Mucosa of rectum (tissue), 2 donors: ENCODE measurements at regions not wholly inside any gene's neighbourhood (a gene's known extent, or its start where the extent isn't known, plus 50 kb on each side); places are given as distances from the start of the nearest gene placed in this dataset.

ENCODE experiments used
- H3K27ac ChIP-seq, 2 donors: one replicate each; pipeline ENCODE4 v1.7.0; 2013; ENCODE audit warnings: inconsistent platforms in 2 of 2, low read depth in 2 of 2, low read length in 2 of 2
- H3K27me3 ChIP-seq, 2 donors: one replicate each; pipeline ENCODE4 v1.7.0; 2013; ENCODE audit warnings: low read length in 2 of 2; ENCODE audit not compliant: control insufficient read depth in 2 of 2, insufficient read depth in 2 of 2
- H3K36me3 ChIP-seq, 2 donors: one replicate each; pipeline ENCODE4 v1.7.0; 2013; ENCODE audit warnings: low read length in 2 of 2; ENCODE audit not compliant: control insufficient read depth in 2 of 2, insufficient read depth in 2 of 2
- H3K4me1 ChIP-seq, 2 donors: one replicate each; pipeline ENCODE4 v1.7.0; 2013; ENCODE audit warnings: low read length in 2 of 2, mild to moderate bottlenecking in 1 of 2; ENCODE audit not compliant: control insufficient read depth in 2 of 2, insufficient read depth in 2 of 2
- H3K4me3 ChIP-seq, 2 donors: one replicate each; pipeline ENCODE4 v1.7.0; 2013; ENCODE audit warnings: low read length in 2 of 2
- H3K9ac ChIP-seq, 2 donors: one replicate each; pipeline ENCODE4 v1.7.0; 2013; ENCODE audit warnings: low read length in 2 of 2, low read depth in 1 of 2, mild to moderate bottlenecking in 1 of 2
- H3K9me3 ChIP-seq, 2 donors: one replicate each; pipeline ENCODE4 v1.7.0; 2013; ENCODE audit warnings: low read length in 2 of 2; ENCODE audit not compliant: control insufficient read depth in 2 of 2
- donor health status: healthy.
- donor health status: Normal muscosa, but diverticular disease.

DNA sequence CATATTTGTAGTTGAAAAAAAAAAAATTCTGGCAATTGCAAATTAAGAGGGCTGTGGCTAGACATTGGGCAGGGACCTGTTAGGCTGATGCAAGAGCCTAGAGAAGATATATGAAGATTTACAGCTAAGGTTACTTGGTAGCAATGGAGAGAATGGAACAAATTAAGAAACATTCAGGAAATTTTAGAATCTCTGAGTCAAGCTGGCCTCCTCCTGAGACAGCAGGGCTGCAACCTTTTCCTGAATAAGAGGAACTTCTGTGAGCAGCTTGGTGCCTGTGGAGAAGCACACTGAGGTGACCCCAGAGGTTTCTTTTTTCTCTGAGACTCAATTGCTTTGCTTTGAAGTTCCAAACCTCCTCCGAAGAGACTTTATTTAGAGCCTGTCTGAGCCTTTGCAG lies 118.6 kb upstream of the LRATD1 start:
- Histone ChIP-seq H3K27me3 (no peaks in the 10 kb centered on the region), H3K4me3 (no peak overlapping the region), H3K9ac (no peak overlapping the region), H3K4me1 (no peaks in the 10 kb centered on the region), H3K9me3 (no peaks in the 10 kb centered on the region), H3K27ac (no peak overlapping the region), H3K36me3 (no peaks in the 10 kb centered on the region)

- Histone ChIP-seq H3K9me3 (no peaks in the 10 kb centered on the region), H3K36me3 (no peaks in the 10 kb centered on the region)
Measured at GRCh38 chr2:14516844-14517243, 115.7 kb upstream of the LRATD1 start.

GRCh38 chr2:14517731-14518130 lies 114.8 kb upstream of the LRATD1 start:
- H3K9ac ChIP-seq, result no peak overlapping the region
- no peaks in the 10 kb centered on the region for H3K36me3 ChIP-seq
- H3K4me1 ChIP-seq, result no peaks in the 10 kb centered on the region
- H3K4me3 ChIP-seq, result no peak overlapping the region
- no peaks in the 10 kb centered on the region for H3K9me3 ChIP-seq
- no peak overlapping the region for H3K27ac ChIP-seq
- H3K27me3 ChIP-seq, result no peaks in the 10 kb centered on the region

More at GRCh38 chr2:14516844-14517243, 115.7 kb upstream of the LRATD1 start:
- no peaks in the 10 kb centered on the region for H3K4me1 ChIP-seq
- no peak overlapping the region for H3K4me3 ChIP-seq
- no peak overlapping the region for H3K9ac ChIP-seq
- no peak overlapping the region for H3K27ac ChIP-seq
- no peaks in the 10 kb centered on the region for H3K27me3 ChIP-seq

DNA sequence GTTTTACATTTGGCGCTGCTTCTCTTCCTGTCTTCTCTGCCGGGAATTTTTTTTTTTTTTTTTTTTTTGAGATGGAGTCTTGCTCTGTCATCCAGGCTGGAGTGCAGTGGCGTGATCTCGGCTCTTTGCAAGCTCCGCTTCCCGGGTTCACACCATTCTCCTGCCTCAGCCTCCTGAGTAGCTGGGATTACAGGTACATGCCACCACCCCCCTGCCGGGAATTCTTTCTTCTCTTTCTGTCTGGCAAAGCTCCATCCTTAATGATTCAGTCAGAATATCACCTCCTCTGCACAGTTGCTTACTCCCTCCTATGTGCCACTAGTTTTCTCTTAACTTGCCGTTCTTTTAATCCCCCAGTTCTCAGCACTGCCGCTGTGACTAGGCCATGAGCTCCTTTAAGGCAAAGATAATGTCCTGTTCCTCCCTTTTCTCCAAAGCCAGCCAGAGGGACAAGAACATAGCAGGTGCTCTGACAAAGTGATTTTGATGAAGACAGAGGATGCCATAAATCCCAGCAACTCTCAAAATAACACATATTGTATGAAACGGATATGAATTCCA lies 112.1 kb upstream of the LRATD1 start:
- H3K27me3 ChIP-seq, result no peaks in the 10 kb centered on the region
- no peaks in the 10 kb centered on the region for H3K9me3 ChIP-seq
- H3K4me1 ChIP-seq, result no peaks in the 10 kb centered on the region
- H3K9ac ChIP-seq, result no peak overlapping the region
- H3K36me3 ChIP-seq, result no peaks in the 10 kb centered on the region
- H3K4me3 ChIP-seq, result no peak overlapping the region
- H3K27ac ChIP-seq, result no peak overlapping the region

GRCh38 chr2:14524041-14524802 lies 108.3 kb upstream of the LRATD1 start:
- Histone ChIP-seq H3K36me3 (no peaks in the 10 kb centered on the region), H3K27ac (no peak overlapping the region), H3K9me3 (no peaks in the 10 kb centered on the region), H3K4me3 (no peak overlapping the region), H3K27me3 (no peaks in the 10 kb centered on the region), H3K9ac (no peak overlapping the region), H3K4me1 (no peaks in the 10 kb centered on the region)

- Histone ChIP-seq H3K9me3 (no peaks in the 10 kb centered on the region), H3K36me3 (no peaks in the 10 kb centered on the region), H3K9ac (no peak overlapping the region), H3K4me1 (no peaks in the 10 kb centered on the region), H3K4me3 (no peak overlapping the region), H3K27me3 (no peaks in the 10 kb centered on the region), H3K27ac (no peak overlapping the region)
Measured at GRCh38 chr2:14524803-14525080, 107.8 kb upstream of the LRATD1 start.

GRCh38 chr2:14530506-14530905 lies 102.0 kb upstream of the LRATD1 start:
- Histone ChIP-seq H3K36me3 (no peaks in the 10 kb centered on the region), H3K4me3 (no peak overlapping the region), H3K9ac (no peak overlapping the region), H3K27ac (no peak overlapping the region), H3K9me3 (no peaks in the 10 kb centered on the region), H3K4me1 (no peaks in the 10 kb centered on the region), H3K27me3 (no peaks in the 10 kb centered on the region)

GRCh38 chr2:14533131-14533757 lies 99.3 kb upstream of the LRATD1 start:
- Histone ChIP-seq H3K9me3 (no peaks in the 10 kb centered on the region), H3K27ac (no peak overlapping the region)

GRCh38 chr2:14535156-14535555 lies 97.4 kb upstream of the LRATD1 start:
- Histone ChIP-seq H3K4me3 (no peak overlapping the region), H3K27me3 (no peaks in the 10 kb centered on the region), H3K9me3 (no peaks in the 10 kb centered on the region), H3K4me1 (no peaks in the 10 kb centered on the region), H3K9ac (no peak overlapping the region), H3K36me3 (no peaks in the 10 kb centered on the region), H3K27ac (no peak overlapping the region)

More at GRCh38 chr2:14533131-14533757, 99.3 kb upstream of the LRATD1 start:
- Histone ChIP-seq H3K36me3 (no peaks in the 10 kb centered on the region), H3K27me3 (no peaks in the 10 kb centered on the region), H3K9ac (no peak overlapping the region), H3K4me3 (no peak overlapping the region), H3K4me1 (no peaks in the 10 kb centered on the region)

GRCh38 chr2:14536976-14537375 lies 95.5 kb upstream of the LRATD1 start:
- no peak overlapping the region for H3K27ac ChIP-seq
- no peaks in the 10 kb centered on the region for H3K27me3 ChIP-seq

More at GRCh38 chr2:14536976-14537375, 95.5 kb upstream of the LRATD1 start:
- no peak overlapping the region for H3K9ac ChIP-seq
- no peaks in the 10 kb centered on the region for H3K4me1 ChIP-seq
- no peak overlapping the region for H3K4me3 ChIP-seq
- H3K36me3 ChIP-seq, result no peaks in the 10 kb centered on the region
- H3K9me3 ChIP-seq, result no peaks in the 10 kb centered on the region
